ENCODE measurements at regions not wholly inside any gene's neighbourhood (a gene's known extent, or its start where the extent isn't known, plus 50 kb on each side); places are given as distances from the start of the nearest gene placed in this dataset.

- TF ChIP-seq CTCF (IDR thresholded peaks at IDR 0.05; ENCODE audit: insufficient read depth, low read length), result no peak
- no peak for TF ChIP-seq POLR2AphosphoS5 (IDR thresholded peaks at IDR 0.05; ENCODE audit: low read depth)
Measured at GRCh38 chr10:130989670-130990232, 321.8 kb downstream of the TCERG1L start.
